ENCODE measurements at regions not wholly inside any gene's neighbourhood (a gene's known extent, or its start where the extent isn't known, plus 50 kb on each side); places are given as distances from the start of the nearest gene placed in this dataset.

- TF ChIP-seq, protein P1, sequence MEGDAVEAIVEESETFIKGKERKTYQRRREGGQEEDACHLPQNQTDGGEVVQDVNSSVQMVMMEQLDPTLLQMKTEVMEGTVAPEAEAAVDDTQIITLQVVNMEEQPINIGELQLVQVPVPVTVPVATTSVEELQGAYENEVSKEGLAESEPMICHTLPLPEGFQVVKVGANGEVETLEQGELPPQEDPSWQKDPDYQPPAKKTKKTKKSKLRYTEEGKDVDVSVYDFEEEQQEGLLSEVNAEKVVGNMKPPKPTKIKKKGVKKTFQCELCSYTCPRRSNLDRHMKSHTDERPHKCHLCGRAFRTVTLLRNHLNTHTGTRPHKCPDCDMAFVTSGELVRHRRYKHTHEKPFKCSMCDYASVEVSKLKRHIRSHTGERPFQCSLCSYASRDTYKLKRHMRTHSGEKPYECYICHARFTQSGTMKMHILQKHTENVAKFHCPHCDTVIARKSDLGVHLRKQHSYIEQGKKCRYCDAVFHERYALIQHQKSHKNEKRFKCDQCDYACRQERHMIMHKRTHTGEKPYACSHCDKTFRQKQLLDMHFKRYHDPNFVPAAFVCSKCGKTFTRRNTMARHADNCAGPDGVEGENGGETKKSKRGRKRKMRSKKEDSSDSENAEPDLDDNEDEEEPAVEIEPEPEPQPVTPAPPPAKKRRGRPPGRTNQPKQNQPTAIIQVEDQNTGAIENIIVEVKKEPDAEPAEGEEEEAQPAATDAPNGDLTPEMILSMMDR (IDR thresholded peaks at IDR 0.05) = no peak
- no peak for TF ChIP-seq POLR2A (IDR thresholded peaks at IDR 0.05)
Observed at GRCh38 chr13:23098161-23098907, 82.4 kb upstream of the SGCG start.

All from testis (tissue), 2 donors.